ENCODE measurements at regions not wholly inside any gene's neighbourhood (a gene's known extent, or its start where the extent isn't known, plus 50 kb on each side); places are given as distances from the start of the nearest gene placed in this dataset.

DNA sequence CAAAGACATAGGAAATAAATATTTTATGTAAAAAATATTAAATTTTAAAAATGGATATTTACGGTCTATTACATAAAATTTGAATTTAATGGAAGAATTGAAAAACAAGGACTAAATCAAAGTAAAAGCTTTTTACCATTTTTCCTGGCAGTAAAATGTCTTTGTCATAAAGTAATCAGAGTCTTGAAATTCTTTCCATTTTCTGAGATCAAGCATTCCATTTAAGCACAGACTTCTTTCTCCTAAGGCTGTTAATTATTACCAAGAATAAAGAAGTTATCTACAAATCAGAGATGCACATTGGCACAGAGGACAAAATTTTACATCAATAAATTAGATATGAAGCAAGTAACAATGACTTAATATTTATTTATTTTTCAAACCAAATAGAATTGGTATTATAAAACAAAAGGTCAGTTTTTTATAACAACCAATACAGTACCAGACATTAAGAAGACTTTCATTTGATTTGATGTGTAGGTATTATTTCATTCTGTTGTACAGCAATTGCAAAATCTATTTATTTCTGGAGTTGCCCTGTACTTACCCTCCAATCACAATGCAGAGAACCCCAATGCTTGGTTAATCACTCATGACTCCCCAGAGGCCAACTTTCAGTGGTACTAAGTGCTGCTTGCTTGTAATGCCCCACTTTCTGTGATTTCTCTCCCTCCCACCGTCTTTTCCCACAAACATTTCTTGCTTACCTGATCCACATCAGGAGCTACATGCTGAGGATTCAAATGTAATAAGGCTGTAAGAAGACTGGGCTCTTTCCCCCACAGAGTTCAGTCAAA lies 254.6 kb downstream of the GASK1B start:
- no peak overlapping the region for H3K4me3 ChIP-seq (ENCODE audit: low read depth, low read length)
- TF ChIP-seq, protein P1, sequence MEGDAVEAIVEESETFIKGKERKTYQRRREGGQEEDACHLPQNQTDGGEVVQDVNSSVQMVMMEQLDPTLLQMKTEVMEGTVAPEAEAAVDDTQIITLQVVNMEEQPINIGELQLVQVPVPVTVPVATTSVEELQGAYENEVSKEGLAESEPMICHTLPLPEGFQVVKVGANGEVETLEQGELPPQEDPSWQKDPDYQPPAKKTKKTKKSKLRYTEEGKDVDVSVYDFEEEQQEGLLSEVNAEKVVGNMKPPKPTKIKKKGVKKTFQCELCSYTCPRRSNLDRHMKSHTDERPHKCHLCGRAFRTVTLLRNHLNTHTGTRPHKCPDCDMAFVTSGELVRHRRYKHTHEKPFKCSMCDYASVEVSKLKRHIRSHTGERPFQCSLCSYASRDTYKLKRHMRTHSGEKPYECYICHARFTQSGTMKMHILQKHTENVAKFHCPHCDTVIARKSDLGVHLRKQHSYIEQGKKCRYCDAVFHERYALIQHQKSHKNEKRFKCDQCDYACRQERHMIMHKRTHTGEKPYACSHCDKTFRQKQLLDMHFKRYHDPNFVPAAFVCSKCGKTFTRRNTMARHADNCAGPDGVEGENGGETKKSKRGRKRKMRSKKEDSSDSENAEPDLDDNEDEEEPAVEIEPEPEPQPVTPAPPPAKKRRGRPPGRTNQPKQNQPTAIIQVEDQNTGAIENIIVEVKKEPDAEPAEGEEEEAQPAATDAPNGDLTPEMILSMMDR (IDR thresholded peaks at IDR 0.05; ENCODE audit: insufficient read depth, low read length) = no peak
- no peak for DNase-seq (ENCODE audit: low read depth)

DNA sequence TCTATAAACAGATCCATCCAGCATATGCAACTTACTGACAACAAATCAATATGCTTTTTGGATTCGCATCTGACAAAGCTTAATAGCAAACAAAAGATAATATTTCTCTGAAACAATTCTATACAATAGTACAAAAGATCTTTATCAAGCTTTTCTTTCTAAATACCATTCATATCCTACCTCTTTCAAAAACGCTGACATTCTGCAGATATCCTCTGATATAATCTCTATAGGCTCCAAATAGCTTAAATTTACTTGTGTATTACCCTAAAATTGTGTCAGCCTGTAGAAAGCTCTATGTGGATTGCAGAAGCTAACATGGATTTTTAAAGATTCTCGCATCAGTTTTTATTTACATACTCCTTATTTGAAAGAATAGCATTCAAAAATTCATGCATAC lies 260.6 kb downstream of the GASK1B start:
- TF ChIP-seq, protein P1 (IDR thresholded peaks at IDR 0.05; ENCODE audit: insufficient read depth, low read length) = no peak
- H3K4me3 ChIP-seq (ENCODE audit: low read depth, low read length) = no peak overlapping the region
- no peak for DNase-seq (ENCODE audit: low read depth)

- TF ChIP-seq, protein P1 (IDR thresholded peaks at IDR 0.05; ENCODE audit: insufficient read depth, low read length) = no peak
- DNase-seq (ENCODE audit: low read depth) = no peak
- H3K4me3 ChIP-seq (ENCODE audit: low read depth, low read length) = no peak overlapping the region
These were observed 261.2 kb downstream of the GASK1B start for GRCh38 chr4:157911662-157912061.

- TF ChIP-seq, protein P1 (IDR thresholded peaks at IDR 0.05; ENCODE audit: insufficient read depth, low read length) = no peak
- H3K4me3 ChIP-seq (ENCODE audit: low read depth, low read length) = no peak overlapping the region
- DNase-seq (ENCODE audit: low read depth) = no peak
These were observed 264.1 kb downstream of the GASK1B start for GRCh38 chr4:157908691-157909090.

GRCh38 chr4:157908031-157908430 lies 264.8 kb downstream of the GASK1B start:
- H3K4me3 ChIP-seq (ENCODE audit: low read depth, low read length) = no peak overlapping the region
- DNase-seq (ENCODE audit: low read depth) = no peak
- TF ChIP-seq, protein P1 (IDR thresholded peaks at IDR 0.05; ENCODE audit: insufficient read depth, low read length) = no peak

GRCh38 chr4:157907226-157907946 lies 265.4 kb downstream of the GASK1B start:
- DNase-seq (ENCODE audit: low read depth) = no peak
- TF ChIP-seq, protein P1 (IDR thresholded peaks at IDR 0.05; ENCODE audit: insufficient read depth, low read length) = no peak
- no peak overlapping the region for H3K4me3 ChIP-seq (ENCODE audit: low read depth, low read length)

Measured in fibroblast of the aortic adventitia (primary cell).